HCT116 (cell line): ENCODE measurements at regions not wholly inside any gene's neighbourhood (a gene's known extent, or its start where the extent isn't known, plus 50 kb on each side); places are given as distances from the start of the nearest gene placed in this dataset.

Experiments
- ATAC-seq: fragments of 200-7000 bp; cut with Tn5 transposase; 2 replicates; pipeline ENCODE4 v1.9.1; 2020; ENCODE audit warnings: mild to moderate bottlenecking, moderate library complexity
- BruUV-seq: library from RNA; stranded (reverse); fragments of 400-500 nt; replicated peaks from 2 replicates; lab custom pipeline; 2021; lab: Mats Ljungman, UMichigan
- CTCF ChIA-PET: fragments of 300-600 bp; sonication (Branson Sonifier 250); formaldehyde crosslinking; loops from one replicate; lab custom pipeline; 2021; ENCODE audit warnings: antibody characterized with exemption; lab: Charles Lee
- POLR2A ChIA-PET: fragments of 300-600, 350-600 bp; sonication (Branson Sonifier 250); formaldehyde crosslinking; loops from one replicate; lab custom pipeline; 2021; ENCODE audit warnings: antibody characterized with exemption; lab: Charles Lee
- RAD21 ChIA-PET, 2 experiments: fragments of 300-600 bp; sonication (Branson Sonifier 250); formaldehyde crosslinking; loops; one replicate each; lab custom pipeline; 2023; ENCODE audit warnings: low total read pairs in 2 of 2; ENCODE audit not compliant: uncharacterized antibody in 2 of 2, unreplicated experiment in 2 of 2, low non-redundant PET in 1 of 2; lab: Charles Lee
- DNase-seq: peaks from one replicate; pipeline ENCODE4 v3.0.0-alpha.2; 2010; ENCODE audit warnings: low read depth, low spot score
- H2AFZ ChIP-seq: fragments of 200-600 bp; shearing (Covaris generic), sonication (generic); 2 replicates; pipeline ENCODE4 v1.6.1; 2017; ENCODE audit warnings: low read depth, mixed run types, mixed read lengths, antibody characterized with exemption, low read length; ENCODE audit not compliant: poor library complexity, severe bottlenecking
- H3K27ac ChIP-seq: 2 replicates; pipeline ENCODE4 v1.5.1; 2012; ENCODE audit warnings: low read depth, low read length
- H3K27me3 ChIP-seq: fragments of 200-600 bp; sonication (generic); 2 replicates; pipeline ENCODE4 v1.6.1; 2016; ENCODE audit warnings: mixed run types, low read length, mixed read lengths; ENCODE audit not compliant: insufficient read depth
- H3K36me3 ChIP-seq, 2 experiments: fragments of 200-500 bp in 1 of 2; fragments of 200-600 bp in 1 of 2; sonication (Bioruptor generic) in 1 of 2; sonication (generic) in 1 of 2; 2 replicates each; pipeline versions ENCODE4 v1.5.1 to v1.6.1; 2014 to 2016; ENCODE audit warnings: low read length in 2 of 2, inconsistent platforms in 1 of 2, mixed read lengths in 1 of 2, mixed run types in 1 of 2; ENCODE audit not compliant: insufficient read depth in 2 of 2, control insufficient read depth in 1 of 2
- H3K4me1 ChIP-seq, 2 experiments: fragments of 200-600 bp in 1 of 2; sonication (generic) in 1 of 2; 2 replicates each; pipeline versions ENCODE4 v1.5.1 to v1.6.1; 2012 to 2017; ENCODE audit warnings: low read length in 2 of 2, inconsistent platforms in 1 of 2, mild to moderate bottlenecking in 1 of 2, mixed read lengths in 1 of 2, mixed run types in 1 of 2, moderate library complexity in 1 of 2; ENCODE audit not compliant: insufficient read depth in 2 of 2, control insufficient read depth in 1 of 2
- H3K4me2 ChIP-seq: fragments of 200-600 bp; sonication (generic); 2 replicates; pipeline ENCODE4 v1.6.1; 2017; ENCODE audit warnings: mixed run types, low read length, mixed read lengths
- H3K4me3 ChIP-seq, 2 experiments: fragments of 200-600 bp in 1 of 2; sonication (generic) in 1 of 2; replicated peaks in 1 of 2; 2 replicates each; pipeline ENCODE4 v1.5.1; 2011 to 2016; ENCODE audit warnings: low read length in 2 of 2, control low read depth in 1 of 2, low read depth in 1 of 2, mild to moderate bottlenecking in 1 of 2, mixed read lengths in 1 of 2, mixed run types in 1 of 2
- H3K79me2 ChIP-seq: fragments of 200-600 bp; sonication (generic); 2 replicates; pipeline ENCODE4 v1.6.1; 2017; ENCODE audit warnings: mild to moderate bottlenecking, mixed run types, low read length, moderate library complexity, mixed read lengths; ENCODE audit not compliant: insufficient read depth
- H3K9ac ChIP-seq: fragments of 200-600 bp; sonication (generic); 2 replicates; pipeline ENCODE4 v1.6.1; 2016; ENCODE audit warnings: low read length, mixed read lengths
- H3K9me2 ChIP-seq: fragments of 200-600 bp; sonication (generic), shearing (Covaris generic); 2 replicates; pipeline ENCODE4 v1.6.1; 2017; ENCODE audit warnings: mixed run types, mild to moderate bottlenecking, moderate library complexity; ENCODE audit not compliant: insufficient read depth
- H3K9me3 ChIP-seq, 2 experiments: fragments of 200-500 bp in 1 of 2; fragments of 200-600 bp in 1 of 2; sonication (Bioruptor generic) in 1 of 2; sonication (generic) in 1 of 2; 2 replicates each; pipeline ENCODE4 v1.6.1; 2014 to 2017; ENCODE audit warnings: low read length in 2 of 2, mixed read lengths in 2 of 2, inconsistent platforms in 1 of 2, low read depth in 1 of 2, mild to moderate bottlenecking in 1 of 2, mixed run types in 1 of 2, moderate library complexity in 1 of 2; ENCODE audit not compliant: control insufficient read depth in 1 of 2, insufficient read depth in 1 of 2
- H4K20me1 ChIP-seq: fragments of 200-600 bp; sonication (generic), shearing (Covaris generic); 2 replicates; pipeline ENCODE4 v1.6.1; 2017; ENCODE audit warnings: mixed run types, mild to moderate bottlenecking, moderate library complexity; ENCODE audit not compliant: insufficient read depth
- ATF3 ChIP-seq: IDR thresholded peaks from 2 replicates; pipeline ENCODE4 v1.6.1; 2012
- CBX3 ChIP-seq: IDR thresholded peaks from 2 replicates; pipeline ENCODE4 v1.6.1; 2012; ENCODE audit warnings: low read depth
- CEBPB ChIP-seq: IDR thresholded peaks from 2 replicates; pipeline ENCODE4 v1.6.1; 2012; ENCODE audit warnings: low read depth
- CTCF ChIP-seq, 3 experiments: fragments of 200-600 bp in 1 of 3; sonication (generic) in 1 of 3; IDR thresholded peaks in 2 of 3; conservative IDR thresholded peaks in 1 of 3; 2 replicates each; pipeline ENCODE4 v1.5.1; 2012 to 2017; ENCODE audit warnings: low read depth in 2 of 3, low read length in 2 of 3, antibody characterized with exemption in 1 of 3, borderline replicate concordance in 1 of 3, control low read depth in 1 of 3, mild to moderate bottlenecking in 1 of 3, mixed read lengths in 1 of 3, mixed run types in 1 of 3, moderate library complexity in 1 of 3; ENCODE audit not compliant: insufficient read depth in 1 of 3
- MAX ChIP-seq: IDR thresholded peaks from 2 replicates; pipeline ENCODE4 v1.6.1; 2012
- POLR2A ChIP-seq: IDR thresholded peaks from 2 replicates; pipeline ENCODE4 v1.7.0; 2011; ENCODE audit warnings: borderline replicate concordance; ENCODE audit not compliant: insufficient read depth, insufficient read length; ENCODE audit errors: extremely low read depth
- RAD21 ChIP-seq: IDR thresholded peaks from 2 replicates; pipeline ENCODE4 v1.6.1; 2012; ENCODE audit warnings: low read depth, mild to moderate bottlenecking
- SP1 ChIP-seq: IDR thresholded peaks from 2 replicates; pipeline ENCODE4 v1.6.1; 2012; ENCODE audit warnings: low read depth
- TCF7L2 ChIP-seq: IDR thresholded peaks from 2 replicates; pipeline ENCODE4 v1.7.0; 2011; ENCODE audit warnings: borderline replicate concordance, inconsistent platforms; ENCODE audit not compliant: insufficient read depth, insufficient read length; ENCODE audit errors: extremely low read depth
- YY1 ChIP-seq: IDR thresholded peaks from 2 replicates; pipeline ENCODE4 v1.6.1; 2011; ENCODE audit warnings: low read length, low read depth, moderate library complexity, mild to moderate bottlenecking; ENCODE audit not compliant: insufficient replicate concordance; ENCODE audit errors: extremely low read depth
- ZFX ChIP-seq: fragments of 450-650 bp; IDR thresholded peaks from 2 replicates; pipeline ENCODE4 v1.6.1; 2017
- ZNF274 ChIP-seq: fragments of 200-500 bp; sonication (Bioruptor generic); IDR thresholded peaks from 2 replicates; pipeline ENCODE4 v1.6.1; 2014; ENCODE audit warnings: mild to moderate bottlenecking, low read depth, low read length, inconsistent platforms
- intact Hi-C: fragments of 100-400 bp; cut with micrococcal nuclease; formaldehyde crosslinking; loops from 2 replicates; pipeline ENCODE4 v1.10.0; 2022

GRCh38 chr16:17983114-17983513 lies 353.4 kb downstream of the NPIPA8 start:
- ATAC-seq (no peak), DNase-seq (no peak)
- Histone ChIP-seq H3K27me3 (peaks cover 27% of the 10 kb centered on the region), H4K20me1 (no peaks in the 10 kb centered on the region), H2AFZ (no peak overlapping the region), H3K4me2 (no peak overlapping the region), H3K4me3 (no peak overlapping the region), H3K27ac (no peak overlapping the region), H3K4me1 (no peaks in the 10 kb centered on the region), H3K79me2 (no peaks in the 10 kb centered on the region), H3K9ac (no peak overlapping the region), H3K36me3 (no peaks in the 10 kb centered on the region), H3K9me3 (no peaks in the 10 kb centered on the region), H3K9me2 (no peaks in the 10 kb centered on the region)
- POLR2A ChIA-PET, result no interaction called here
- RAD21 ChIA-PET, result interaction anchor here in 1 of 2 experiments (0.7 kb wide), 1 partner anchor 63 kb away, joined by 3 read pairs; no protein-coding TSS in a partner anchor
- no TSS peak for BruUV-seq
- TF ChIP-seq ZFX (no peak), POLR2A (no peak), ATF3 (no peak), CBX3 (no peak), MAX (no peak), ZNF274 (no peak), YY1 (no peak), RAD21 (no peak)
- intact Hi-C loops, result no loop called here
- CTCF ChIA-PET, result no interaction called here

- no peak for DNase-seq
- H3K9me2 ChIP-seq, result no peaks in the 10 kb centered on the region
- no peak overlapping the region for H3K27ac ChIP-seq
- H4K20me1 ChIP-seq, result no peaks in the 10 kb centered on the region
- no peak overlapping the region for H3K4me3 ChIP-seq
- intact Hi-C loops, result loop anchor here (10.0 kb wide), 1 partner anchor 58 kb away; no protein-coding TSS in a partner anchor
- H3K4me1 ChIP-seq, result no peaks in the 10 kb centered on the region
- H3K9ac ChIP-seq, result no peak overlapping the region
- no peaks in the 10 kb centered on the region for H3K79me2 ChIP-seq
- no TSS peak for BruUV-seq
- H3K9me3 ChIP-seq, result no peaks in the 10 kb centered on the region
- no peak overlapping the region for H3K4me2 ChIP-seq
- no peaks in the 10 kb centered on the region for H3K36me3 ChIP-seq
- ChIA-PET CTCF (no interaction called here), RAD21 (no interaction called here), POLR2A (no interaction called here)
- TF ChIP-seq ZNF274 (no peak), SP1 (no peak), CEBPB (no peak), ATF3 (no peak), TCF7L2 (no peak), CTCF (IDR thresholded peaks at IDR 0.05 in 2 of 3, conservative IDR thresholded peaks at IDR 0.05 in 1 of 3; ENCODE audit: borderline replicate concordance in 1 of 3, insufficient read depth in 1 of 3, low read depth in 2 of 3, low read length in 2 of 3) (no peak), MAX (no peak), YY1 (no peak)
- peaks cover 29% of the 10 kb centered on the region for H3K27me3 ChIP-seq
- H2AFZ ChIP-seq, result no peak overlapping the region
- no peak for ATAC-seq
Observed at GRCh38 chr16:17977260-17977659, 359.3 kb downstream of the NPIPA8 start.
